ENCODE measurements at regions not wholly inside any gene's neighbourhood (a gene's known extent, or its start where the extent isn't known, plus 50 kb on each side); places are given as distances from the start of the nearest gene placed in this dataset.
"Not testable (repeated sequence)": the region's sequence is repeated elsewhere in the genome, so short reads cannot be mapped to it uniquely, and the experiment has no call there.

DNA sequence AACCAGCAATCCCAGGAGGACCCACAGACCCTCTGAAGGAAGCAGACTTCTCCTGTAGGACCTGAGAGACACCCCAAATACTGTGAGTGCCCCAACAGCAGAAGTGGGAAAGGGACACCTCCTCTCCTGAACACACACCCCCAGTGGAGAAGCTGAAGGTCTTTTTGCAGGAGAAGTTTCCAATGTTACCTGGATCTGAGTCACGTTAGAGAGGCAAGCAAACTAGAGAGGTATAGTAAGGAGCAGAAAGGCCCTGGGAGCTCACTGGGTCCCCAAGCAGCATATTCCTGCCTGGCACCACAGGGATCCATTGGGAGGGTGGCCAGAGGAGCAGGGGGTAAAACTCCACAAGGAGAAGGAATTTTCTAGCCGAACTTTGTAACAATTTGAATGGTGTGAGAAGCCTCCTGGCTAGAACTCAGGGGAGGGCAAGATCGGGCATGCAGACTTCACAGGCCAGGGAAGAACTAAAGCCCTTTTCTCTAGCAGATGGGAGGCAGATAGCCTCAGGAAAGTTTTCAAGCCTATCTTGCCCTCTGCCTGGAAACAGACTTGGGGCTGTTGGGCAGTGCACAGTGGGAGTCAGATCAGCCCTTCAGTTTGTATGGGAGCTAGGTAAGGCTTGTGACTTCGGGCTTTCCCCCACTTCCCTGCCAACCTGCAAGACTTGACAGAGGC, 68.2 kb upstream of the SSTR4 start:
- no peak for DNase-seq

DNA sequence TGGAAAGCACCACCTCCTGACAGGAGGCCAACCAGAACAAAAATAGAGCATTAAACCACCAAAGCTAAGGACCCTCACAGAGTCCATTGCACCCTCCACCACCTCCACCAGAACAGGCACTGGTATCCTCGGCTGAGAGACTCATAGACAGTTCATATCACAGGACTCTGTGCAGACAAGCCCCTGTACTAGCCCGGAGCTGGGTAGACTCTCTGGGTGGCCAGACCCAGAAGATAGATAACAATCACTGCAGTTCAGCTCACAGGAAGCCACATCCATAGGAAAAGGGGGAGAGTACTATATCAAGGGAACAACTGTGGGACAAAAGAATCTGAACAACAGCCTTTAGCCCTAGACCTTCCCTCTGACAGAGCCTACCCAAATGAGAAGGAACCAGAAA, 67.4 kb upstream of the SSTR4 start:
- not testable (repeated sequence) for DNase-seq

DNA sequence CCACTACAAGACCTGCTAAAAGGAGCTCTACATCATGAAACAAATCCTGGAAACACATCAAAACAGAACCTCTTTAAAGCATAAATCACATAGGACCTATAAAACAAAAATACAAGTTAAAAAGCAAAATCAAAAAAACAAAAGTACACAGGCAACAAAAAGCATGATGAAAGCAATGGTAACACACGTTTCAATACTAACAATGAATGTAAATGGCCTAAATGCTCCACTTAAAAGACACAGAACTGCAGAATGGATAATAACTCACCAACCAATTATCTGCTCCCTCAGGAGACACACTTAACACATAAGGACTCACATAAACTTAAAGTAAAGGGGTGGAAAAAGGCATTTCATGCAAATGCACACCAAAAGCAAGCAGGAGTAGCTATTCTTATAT, 66.1 kb upstream of the SSTR4 start:
- DNase-seq = not testable (repeated sequence)

DNA sequence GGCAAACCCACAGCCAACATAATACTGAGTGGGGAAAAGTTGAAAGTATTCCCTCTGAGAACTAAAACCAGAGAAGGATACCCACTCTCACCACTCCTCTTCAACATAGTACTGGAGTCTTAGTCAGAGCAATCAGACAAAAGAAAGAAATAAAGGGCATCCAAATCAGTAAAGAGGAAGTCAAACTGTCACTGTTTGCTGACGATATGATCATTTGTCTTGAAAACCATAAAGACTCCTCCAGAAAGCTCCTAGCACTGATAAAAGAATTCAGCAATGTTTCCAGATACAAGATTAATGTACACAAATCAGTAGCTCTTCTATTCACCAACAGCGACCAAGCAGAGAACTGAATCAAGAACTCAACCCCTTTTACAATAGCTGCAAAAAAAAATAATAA, 64.0 kb upstream of the SSTR4 start:
- DNase-seq = not testable (repeated sequence)

DNA sequence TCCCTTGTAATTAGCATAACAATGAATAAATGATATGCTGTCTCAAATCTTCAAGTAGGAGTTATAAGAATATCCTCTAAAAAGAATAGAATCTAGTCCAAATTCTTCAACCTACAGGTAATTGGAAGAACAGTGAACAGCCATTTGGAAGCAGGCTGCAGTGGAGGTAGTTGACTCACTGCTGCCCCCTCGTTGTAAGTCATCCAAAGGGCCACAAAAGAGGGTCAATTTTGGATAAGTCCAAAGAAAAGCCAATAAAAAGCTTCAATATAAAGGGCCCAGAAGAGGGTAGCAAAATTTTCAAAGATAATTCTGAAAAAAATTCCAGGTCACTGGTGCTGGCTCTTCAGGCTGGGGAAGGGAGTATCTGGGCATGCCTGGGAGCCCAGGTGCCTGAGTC, 60.8 kb upstream of the SSTR4 start:
- no peak for DNase-seq

DNA sequence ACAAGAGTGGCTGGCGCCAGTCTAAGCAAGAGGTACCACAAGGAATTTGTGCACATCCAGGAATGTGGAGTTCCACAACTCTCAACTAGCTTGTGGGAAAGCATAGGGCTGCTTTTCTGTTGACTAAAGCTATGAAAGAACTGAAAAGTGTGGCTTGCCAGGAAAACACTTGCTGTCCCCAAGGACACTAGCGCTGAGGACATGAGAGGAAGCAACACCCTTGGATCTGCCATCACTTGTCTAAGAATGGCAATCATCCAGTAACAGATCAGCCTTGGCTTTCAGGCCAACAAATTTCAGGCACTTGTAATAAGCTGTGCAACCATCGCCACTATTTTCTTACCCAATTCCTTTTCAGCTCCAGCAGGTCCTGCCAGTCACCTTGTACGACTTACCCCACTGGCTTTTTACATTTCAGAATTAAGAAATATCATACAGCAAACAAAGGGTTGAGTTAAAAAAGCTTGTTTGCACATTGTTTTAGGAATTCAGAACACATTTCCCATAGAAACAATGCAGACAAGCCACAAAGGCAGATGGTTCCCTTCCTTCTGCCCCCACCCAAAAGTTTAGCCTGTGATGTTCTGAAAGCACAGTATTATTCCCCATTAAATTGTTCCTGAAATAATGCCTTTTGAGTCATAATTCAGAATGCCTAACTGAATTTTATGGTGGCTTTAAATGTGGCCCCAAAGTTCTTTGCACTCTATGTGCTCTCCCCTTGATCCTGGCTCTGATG, 57.9 kb upstream of the SSTR4 start:
- DNase-seq = no peak

DNA sequence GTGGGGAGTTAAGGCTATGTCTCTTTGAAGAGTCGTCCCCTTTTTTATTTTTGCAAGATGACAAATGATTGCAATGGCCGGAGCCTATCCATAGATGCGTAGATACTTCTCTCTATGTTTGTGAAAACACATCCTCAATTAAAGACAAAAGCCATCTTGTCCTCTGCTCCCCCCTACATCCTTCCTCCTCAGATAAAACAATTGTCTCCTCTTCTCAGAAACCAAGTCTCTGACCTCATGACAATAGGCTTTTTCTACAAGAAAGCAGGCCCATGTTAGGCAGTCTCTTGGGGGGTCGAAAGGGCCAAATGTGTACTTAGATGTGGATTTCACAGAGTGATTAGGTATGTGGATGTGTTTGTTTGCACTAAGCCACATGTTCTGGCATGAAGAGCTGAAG, 51.1 kb upstream of the SSTR4 start:
- DNase-seq = no peak

DNA sequence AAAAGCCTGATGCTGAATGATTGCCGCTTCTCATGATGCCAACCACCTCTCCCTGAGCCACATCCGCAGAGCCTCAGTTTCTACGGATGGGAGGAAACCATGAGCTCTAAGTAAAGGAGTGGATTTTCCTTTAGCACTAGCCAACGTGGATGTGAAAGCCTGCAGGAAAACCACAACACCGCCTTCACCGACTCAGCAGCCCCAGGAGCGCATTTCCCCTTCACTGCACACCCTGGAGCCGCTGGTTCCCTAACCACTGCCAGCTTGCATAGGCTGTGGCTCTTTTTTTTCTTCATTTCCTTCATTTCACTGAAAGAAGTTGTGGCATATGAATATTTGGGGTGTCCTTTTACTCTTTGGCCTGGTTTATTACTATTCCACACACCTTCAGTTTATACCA, 50.5 kb upstream of the SSTR4 start:
- DNase-seq = no peak

DNA sequence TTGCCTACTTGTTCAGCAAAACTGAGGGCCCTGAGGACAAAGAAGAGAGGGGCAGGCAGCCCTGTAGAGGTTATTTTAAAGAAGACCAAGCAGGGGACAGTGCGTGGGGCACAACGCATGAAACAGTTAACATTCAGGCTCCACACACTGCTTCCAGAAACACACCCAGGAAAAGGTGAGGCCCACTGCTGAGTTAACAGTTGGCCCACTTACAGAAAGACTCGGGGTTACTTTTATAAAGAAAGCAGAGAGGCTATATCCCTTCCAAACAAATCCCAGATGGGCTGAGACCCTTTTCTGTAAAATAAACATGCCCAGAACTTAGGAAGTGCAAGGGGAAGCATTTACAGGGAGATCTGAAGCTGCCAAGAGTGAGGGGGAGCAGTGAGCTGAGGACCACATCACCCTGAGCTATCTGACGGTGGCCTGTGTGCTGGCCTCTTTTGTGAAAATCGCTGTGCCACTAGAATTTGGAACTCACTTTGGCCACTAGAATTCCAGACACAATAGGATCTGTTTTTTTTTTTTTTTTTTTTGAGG, 49.8 kb upstream of the SSTR4 start:
- DNase-seq = no peak

All from activated CD4-positive, alpha-beta T cell treated with anti-CD3 and anti-CD28 coated beads for 1 hour (primary cell).